Neural cell (in vitro differentiated cells): ENCODE measurements at regions not wholly inside any gene's neighbourhood (a gene's known extent, or its start where the extent isn't known, plus 50 kb on each side); places are given as distances from the start of the nearest gene placed in this dataset.

ENCODE experiments used
- H2AFZ ChIP-seq: fragments of 200-600, 300-800 bp; sonication (generic), shearing (Covaris generic); 2 replicates; pipeline ENCODE4 v1.6.0; 2014; ENCODE audit warnings: low read depth, mild to moderate bottlenecking, antibody characterized with exemption, low read length, moderate library complexity
- H3F3A ChIP-seq: fragments of 200-600 bp; shearing (Covaris generic); 2 replicates; pipeline ENCODE4 v1.6.1; 2016; ENCODE audit warnings: mild to moderate bottlenecking, moderate library complexity, mixed read lengths, antibody characterized with exemption, low read length; ENCODE audit not compliant: insufficient read depth, poor library complexity, severe bottlenecking
- H3K27ac ChIP-seq: fragments of 200-600, 300-800 bp; sonication (generic), shearing (Covaris generic); 2 replicates; pipeline ENCODE4 v1.5.1; 2014; ENCODE audit warnings: mild to moderate bottlenecking, low read length, moderate library complexity
- H3K27me3 ChIP-seq: fragments of 300-800, 200-600 bp; sonication (generic), shearing (Covaris generic); 2 replicates; pipeline ENCODE4 v1.6.0; 2014; ENCODE audit warnings: mild to moderate bottlenecking, low read depth, low read length, moderate library complexity; ENCODE audit not compliant: insufficient read depth
- H3K36me3 ChIP-seq: fragments of 300-800, 200-600 bp; sonication (generic), shearing (Covaris generic); 2 replicates; pipeline ENCODE4 v1.5.1; 2014; ENCODE audit warnings: mild to moderate bottlenecking, antibody characterized with exemption, low read length, moderate library complexity; ENCODE audit not compliant: insufficient read depth
- H3K4me2 ChIP-seq: fragments of 300-800, 200-600 bp; sonication (generic), shearing (Covaris generic); 2 replicates; pipeline ENCODE4 v1.6.0; 2014; ENCODE audit warnings: mild to moderate bottlenecking, low read length
- H3K4me3 ChIP-seq: fragments of 300-800, 200-600 bp; sonication (generic), shearing (Covaris generic); 2 replicates; pipeline ENCODE4 v1.5.1; 2014; ENCODE audit warnings: mild to moderate bottlenecking, low read length, moderate library complexity
- H3K79me2 ChIP-seq: fragments of 200-600 bp; shearing (Covaris generic); replicated peaks from 2 replicates; pipeline ENCODE4 v1.6.0; 2014; ENCODE audit warnings: mild to moderate bottlenecking, low read length, moderate library complexity; ENCODE audit not compliant: insufficient read depth
- H3K9ac ChIP-seq: fragments of 300-800, 200-600 bp; sonication (generic), shearing (Covaris generic); 2 replicates; pipeline ENCODE4 v1.6.1; 2016; ENCODE audit warnings: mild to moderate bottlenecking, low read length, mixed read lengths
- H3K9me2 ChIP-seq: fragments of 200-600 bp; shearing (Covaris generic); 2 replicates; pipeline ENCODE4 v1.6.1; 2016; ENCODE audit warnings: mild to moderate bottlenecking, low read length, mixed read lengths; ENCODE audit not compliant: insufficient read depth
- H3K9me3 ChIP-seq: fragments of 200-600, 300-800 bp; sonication (generic), shearing (Covaris generic); 2 replicates; pipeline ENCODE4 v1.6.1; 2016; ENCODE audit warnings: mild to moderate bottlenecking, mixed run types, low read length, moderate library complexity, mixed read lengths
- H4K20me1 ChIP-seq: fragments of 200-600 bp; shearing (Covaris generic); 2 replicates; pipeline ENCODE4 v1.6.1; 2016; ENCODE audit warnings: mild to moderate bottlenecking, mixed run types; ENCODE audit not compliant: insufficient read depth
- EP300 ChIP-seq: fragments of 450-650 bp; conservative IDR thresholded peaks from 2 replicates; pipeline ENCODE4 v1.6.1; 2014; ENCODE audit warnings: antibody characterized with exemption, mild to moderate bottlenecking, moderate library complexity; ENCODE audit not compliant: poor library complexity, severe bottlenecking
- EZH2 ChIP-seq: fragments of 200-600, 300-800 bp; shearing (Covaris generic), sonication (generic); IDR thresholded peaks from 2 replicates; pipeline ENCODE4 v1.6.1; 2014; ENCODE audit warnings: antibody characterized with exemption, low read length, borderline replicate concordance, mild to moderate bottlenecking; ENCODE audit not compliant: insufficient read depth, poor library complexity, severe bottlenecking
- MXI1 ChIP-seq: fragments of 450-650 bp; conservative IDR thresholded peaks from 2 replicates; pipeline ENCODE4 v1.6.1; 2014; ENCODE audit warnings: antibody characterized with exemption, mild to moderate bottlenecking; ENCODE audit not compliant: poor library complexity, severe bottlenecking
- POLR2AphosphoS5 ChIP-seq: IDR thresholded peaks from 2 replicates; pipeline ENCODE4 v1.6.1; 2012
- RAD21 ChIP-seq: fragments of 450-650 bp; conservative IDR thresholded peaks from 2 replicates; pipeline ENCODE4 v1.6.1; 2014; ENCODE audit warnings: antibody characterized with exemption, mild to moderate bottlenecking, moderate library complexity
- SMC3 ChIP-seq: fragments of 450-650 bp; conservative IDR thresholded peaks from 2 replicates; pipeline ENCODE4 v1.6.1; 2014; ENCODE audit warnings: antibody characterized with exemption, mild to moderate bottlenecking, moderate library complexity; ENCODE audit not compliant: poor library complexity
- TAF1 ChIP-seq: IDR thresholded peaks from 2 replicates; pipeline ENCODE4 v1.6.1; 2012; ENCODE audit warnings: low read depth
- TF ChIP-seq, protein P1 (sequence below): fragments of 450-650 bp; IDR thresholded peaks from 2 replicates; pipeline ENCODE4 v1.5.1; 2014; ENCODE audit warnings: antibody characterized with exemption, mild to moderate bottlenecking, moderate library complexity; ENCODE audit not compliant: poor library complexity, severe bottlenecking
- TF ChIP-seq, protein P2 (sequence below): IDR thresholded peaks from 2 replicates; pipeline ENCODE4 v1.6.1; 2012; ENCODE audit warnings: borderline replicate concordance

GRCh38 chr6:68238097-68238601, 396.9 kb upstream of the ADGRB3 start:
- no peak overlapping the region for H3K4me3 ChIP-seq
- no peak overlapping the region for H3K4me2 ChIP-seq
- H3K9me3 ChIP-seq, result no peaks in the 10 kb centered on the region

GRCh38 chr6:68237205-68237604, 397.9 kb upstream of the ADGRB3 start:
- H3K79me2 ChIP-seq, result no peaks in the 10 kb centered on the region
- H3K4me2 ChIP-seq, result no peak overlapping the region
- H3K9me2 ChIP-seq, result no peaks in the 10 kb centered on the region
- TF ChIP-seq SMC3 (no peak), EZH2 (no peak), RAD21 (no peak), EP300 (no peak)
- TF ChIP-seq, protein P1, sequence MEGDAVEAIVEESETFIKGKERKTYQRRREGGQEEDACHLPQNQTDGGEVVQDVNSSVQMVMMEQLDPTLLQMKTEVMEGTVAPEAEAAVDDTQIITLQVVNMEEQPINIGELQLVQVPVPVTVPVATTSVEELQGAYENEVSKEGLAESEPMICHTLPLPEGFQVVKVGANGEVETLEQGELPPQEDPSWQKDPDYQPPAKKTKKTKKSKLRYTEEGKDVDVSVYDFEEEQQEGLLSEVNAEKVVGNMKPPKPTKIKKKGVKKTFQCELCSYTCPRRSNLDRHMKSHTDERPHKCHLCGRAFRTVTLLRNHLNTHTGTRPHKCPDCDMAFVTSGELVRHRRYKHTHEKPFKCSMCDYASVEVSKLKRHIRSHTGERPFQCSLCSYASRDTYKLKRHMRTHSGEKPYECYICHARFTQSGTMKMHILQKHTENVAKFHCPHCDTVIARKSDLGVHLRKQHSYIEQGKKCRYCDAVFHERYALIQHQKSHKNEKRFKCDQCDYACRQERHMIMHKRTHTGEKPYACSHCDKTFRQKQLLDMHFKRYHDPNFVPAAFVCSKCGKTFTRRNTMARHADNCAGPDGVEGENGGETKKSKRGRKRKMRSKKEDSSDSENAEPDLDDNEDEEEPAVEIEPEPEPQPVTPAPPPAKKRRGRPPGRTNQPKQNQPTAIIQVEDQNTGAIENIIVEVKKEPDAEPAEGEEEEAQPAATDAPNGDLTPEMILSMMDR, result no peak
- TF ChIP-seq, protein P2, sequence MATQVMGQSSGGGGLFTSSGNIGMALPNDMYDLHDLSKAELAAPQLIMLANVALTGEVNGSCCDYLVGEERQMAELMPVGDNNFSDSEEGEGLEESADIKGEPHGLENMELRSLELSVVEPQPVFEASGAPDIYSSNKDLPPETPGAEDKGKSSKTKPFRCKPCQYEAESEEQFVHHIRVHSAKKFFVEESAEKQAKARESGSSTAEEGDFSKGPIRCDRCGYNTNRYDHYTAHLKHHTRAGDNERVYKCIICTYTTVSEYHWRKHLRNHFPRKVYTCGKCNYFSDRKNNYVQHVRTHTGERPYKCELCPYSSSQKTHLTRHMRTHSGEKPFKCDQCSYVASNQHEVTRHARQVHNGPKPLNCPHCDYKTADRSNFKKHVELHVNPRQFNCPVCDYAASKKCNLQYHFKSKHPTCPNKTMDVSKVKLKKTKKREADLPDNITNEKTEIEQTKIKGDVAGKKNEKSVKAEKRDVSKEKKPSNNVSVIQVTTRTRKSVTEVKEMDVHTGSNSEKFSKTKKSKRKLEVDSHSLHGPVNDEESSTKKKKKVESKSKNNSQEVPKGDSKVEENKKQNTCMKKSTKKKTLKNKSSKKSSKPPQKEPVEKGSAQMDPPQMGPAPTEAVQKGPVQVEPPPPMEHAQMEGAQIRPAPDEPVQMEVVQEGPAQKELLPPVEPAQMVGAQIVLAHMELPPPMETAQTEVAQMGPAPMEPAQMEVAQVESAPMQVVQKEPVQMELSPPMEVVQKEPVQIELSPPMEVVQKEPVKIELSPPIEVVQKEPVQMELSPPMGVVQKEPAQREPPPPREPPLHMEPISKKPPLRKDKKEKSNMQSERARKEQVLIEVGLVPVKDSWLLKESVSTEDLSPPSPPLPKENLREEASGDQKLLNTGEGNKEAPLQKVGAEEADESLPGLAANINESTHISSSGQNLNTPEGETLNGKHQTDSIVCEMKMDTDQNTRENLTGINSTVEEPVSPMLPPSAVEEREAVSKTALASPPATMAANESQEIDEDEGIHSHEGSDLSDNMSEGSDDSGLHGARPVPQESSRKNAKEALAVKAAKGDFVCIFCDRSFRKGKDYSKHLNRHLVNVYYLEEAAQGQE, result no peak
- H2AFZ ChIP-seq, result no peak overlapping the region
- H3K4me3 ChIP-seq, result no peak overlapping the region
- H3K9me3 ChIP-seq, result no peaks in the 10 kb centered on the region
- no peaks in the 10 kb centered on the region for H3F3A ChIP-seq
- H3K9ac ChIP-seq, result no peak overlapping the region
- no peaks in the 10 kb centered on the region for H3K36me3 ChIP-seq
- H3K27me3 ChIP-seq, result no peaks in the 10 kb centered on the region
- H4K20me1 ChIP-seq, result no peaks in the 10 kb centered on the region
- H3K27ac ChIP-seq, result no peak overlapping the region

More at GRCh38 chr6:68238097-68238601, 396.9 kb upstream of the ADGRB3 start:
- Histone ChIP-seq H3K79me2 (no peaks in the 10 kb centered on the region), H3K27me3 (no peaks in the 10 kb centered on the region), H2AFZ (no peak overlapping the region), H3F3A (no peaks in the 10 kb centered on the region), H4K20me1 (no peaks in the 10 kb centered on the region), H3K27ac (no peak overlapping the region), H3K36me3 (no peaks in the 10 kb centered on the region), H3K9ac (no peak overlapping the region), H3K9me2 (no peaks in the 10 kb centered on the region)
- TF ChIP-seq EP300 (no peak), EZH2 (no peak), MXI1 (no peak), SMC3 (no peak), TAF1 (no peak), RAD21 (no peak), POLR2AphosphoS5 (no peak)
- TF ChIP-seq, protein P1, result no peak
- TF ChIP-seq, protein P2, result no peak
